SH-SY5Y (cell line): ENCODE measurements at regions not wholly inside any gene's neighbourhood (a gene's known extent, or its start where the extent isn't known, plus 50 kb on each side); places are given as distances from the start of the nearest gene placed in this dataset.

Source experiments
- GATA2 ChIP-seq: IDR thresholded peaks from 2 replicates; pipeline ENCODE4 v1.6.1; 2011; ENCODE audit warnings: mild to moderate bottlenecking, low read depth, low read length
- GATA3 ChIP-seq: IDR thresholded peaks from 2 replicates; pipeline ENCODE4 v1.6.1; 2011; ENCODE audit warnings: low read depth, mild to moderate bottlenecking, low read length, moderate library complexity

GRCh38 chr18:39781565-39781964 is 2173.5 kb upstream of the PIK3C3 start:
- no peak for TF ChIP-seq GATA2
- no peak for TF ChIP-seq GATA3
